IMR-90 (cell line): ENCODE measurements at regions not wholly inside any gene's neighbourhood (a gene's known extent, or its start where the extent isn't known, plus 50 kb on each side); places are given as distances from the start of the nearest gene placed in this dataset.

Experiments
- CHD1 ChIP-seq: IDR thresholded peaks from 2 replicates; pipeline ENCODE4 v1.6.1; 2012; ENCODE audit warnings: low read depth, low read length, improper control_type of control experiment
- ELK1 ChIP-seq: fragments of 150-350 bp; IDR thresholded peaks from 2 replicates; pipeline ENCODE4 v1.6.1; 2016; ENCODE audit warnings: low read depth, mild to moderate bottlenecking, low read length, moderate library complexity, borderline replicate concordance
- FOS ChIP-seq: fragments of 150-350 bp; IDR thresholded peaks from 2 replicates; pipeline ENCODE4 v1.6.1; 2016; ENCODE audit warnings: low read depth, low read length
- MXI1 ChIP-seq: IDR thresholded peaks from 2 replicates; pipeline ENCODE4 v1.6.1; 2012; ENCODE audit warnings: low read depth, mild to moderate bottlenecking, low read length, moderate library complexity, borderline replicate concordance
- POLR2A ChIP-seq: IDR thresholded peaks from 2 replicates; pipeline ENCODE4 v1.6.1; 2012; ENCODE audit warnings: mild to moderate bottlenecking, low read depth, low read length
- RCOR1 ChIP-seq: IDR thresholded peaks from 2 replicates; pipeline ENCODE4 v1.6.1; 2012; ENCODE audit warnings: mild to moderate bottlenecking, low read length, improper control_type of control experiment; ENCODE audit not compliant: insufficient replicate concordance
- RFX5 ChIP-seq: IDR thresholded peaks from 2 replicates; pipeline ENCODE4 v1.8.0; 2012; ENCODE audit warnings: low read depth, mild to moderate bottlenecking, low read length, moderate library complexity
- SMC3 ChIP-seq: fragments of 150-350 bp; IDR thresholded peaks from 2 replicates; pipeline ENCODE4 v1.6.1; 2016; ENCODE audit warnings: low read depth, mild to moderate bottlenecking, antibody characterized with exemption, low read length, moderate library complexity
- USF2 ChIP-seq: fragments of 150-350 bp; IDR thresholded peaks from 2 replicates; pipeline ENCODE4 v1.6.1; 2017; ENCODE audit warnings: mild to moderate bottlenecking, antibody characterized with exemption, low read length, low read depth
- TF ChIP-seq, protein P1 (sequence below): conservative IDR thresholded peaks from 2 replicates; pipeline ENCODE4 v1.5.1; 2012; ENCODE audit warnings: mild to moderate bottlenecking, low read depth, low read length, improper control_type of control experiment

DNA sequence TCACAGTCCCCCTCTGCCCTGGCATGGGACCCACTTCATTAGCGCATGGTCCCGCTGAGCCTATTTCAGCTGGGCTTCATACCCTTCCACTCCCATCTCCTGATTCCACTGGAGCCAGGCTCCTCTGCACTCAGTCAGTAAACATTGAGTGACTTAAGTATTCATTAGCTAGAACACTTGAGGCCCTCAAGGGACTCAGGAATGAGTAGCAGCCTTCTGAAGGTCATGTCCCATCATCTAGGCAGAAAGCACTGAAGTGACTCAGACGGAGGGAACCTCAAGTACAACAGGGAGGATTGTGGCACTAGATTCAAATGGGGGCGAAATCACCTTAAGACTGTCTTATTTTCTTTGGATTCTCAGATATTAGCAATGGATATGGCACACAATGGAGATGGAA is 186.6 kb upstream of the INHBA start:
- TF ChIP-seq, protein P1, sequence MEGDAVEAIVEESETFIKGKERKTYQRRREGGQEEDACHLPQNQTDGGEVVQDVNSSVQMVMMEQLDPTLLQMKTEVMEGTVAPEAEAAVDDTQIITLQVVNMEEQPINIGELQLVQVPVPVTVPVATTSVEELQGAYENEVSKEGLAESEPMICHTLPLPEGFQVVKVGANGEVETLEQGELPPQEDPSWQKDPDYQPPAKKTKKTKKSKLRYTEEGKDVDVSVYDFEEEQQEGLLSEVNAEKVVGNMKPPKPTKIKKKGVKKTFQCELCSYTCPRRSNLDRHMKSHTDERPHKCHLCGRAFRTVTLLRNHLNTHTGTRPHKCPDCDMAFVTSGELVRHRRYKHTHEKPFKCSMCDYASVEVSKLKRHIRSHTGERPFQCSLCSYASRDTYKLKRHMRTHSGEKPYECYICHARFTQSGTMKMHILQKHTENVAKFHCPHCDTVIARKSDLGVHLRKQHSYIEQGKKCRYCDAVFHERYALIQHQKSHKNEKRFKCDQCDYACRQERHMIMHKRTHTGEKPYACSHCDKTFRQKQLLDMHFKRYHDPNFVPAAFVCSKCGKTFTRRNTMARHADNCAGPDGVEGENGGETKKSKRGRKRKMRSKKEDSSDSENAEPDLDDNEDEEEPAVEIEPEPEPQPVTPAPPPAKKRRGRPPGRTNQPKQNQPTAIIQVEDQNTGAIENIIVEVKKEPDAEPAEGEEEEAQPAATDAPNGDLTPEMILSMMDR: no peak
- no peak for TF ChIP-seq CHD1
- no peak for TF ChIP-seq SMC3
- TF ChIP-seq RCOR1: no peak
- TF ChIP-seq ELK1: no peak
- no peak for TF ChIP-seq RFX5
- TF ChIP-seq USF2: no peak
- TF ChIP-seq POLR2A: no peak
- TF ChIP-seq MXI1: no peak
- TF ChIP-seq FOS: no peak
